Neural cell (in vitro differentiated cells): ENCODE measurements at regions not wholly inside any gene's neighbourhood (a gene's known extent, or its start where the extent isn't known, plus 50 kb on each side); places are given as distances from the start of the nearest gene placed in this dataset.

Source experiments
- H2AFZ ChIP-seq: fragments of 200-600, 300-800 bp; sonication (generic), shearing (Covaris generic); 2 replicates; pipeline ENCODE4 v1.6.0; 2014; ENCODE audit warnings: low read depth, mild to moderate bottlenecking, antibody characterized with exemption, low read length, moderate library complexity
- H3F3A ChIP-seq: fragments of 200-600 bp; shearing (Covaris generic); 2 replicates; pipeline ENCODE4 v1.6.1; 2016; ENCODE audit warnings: mild to moderate bottlenecking, moderate library complexity, mixed read lengths, antibody characterized with exemption, low read length; ENCODE audit not compliant: insufficient read depth, poor library complexity, severe bottlenecking
- H3K27ac ChIP-seq: fragments of 200-600, 300-800 bp; sonication (generic), shearing (Covaris generic); 2 replicates; pipeline ENCODE4 v1.5.1; 2014; ENCODE audit warnings: mild to moderate bottlenecking, low read length, moderate library complexity
- H3K27me3 ChIP-seq: fragments of 300-800, 200-600 bp; sonication (generic), shearing (Covaris generic); 2 replicates; pipeline ENCODE4 v1.6.0; 2014; ENCODE audit warnings: mild to moderate bottlenecking, low read depth, low read length, moderate library complexity; ENCODE audit not compliant: insufficient read depth
- H3K36me3 ChIP-seq: fragments of 300-800, 200-600 bp; sonication (generic), shearing (Covaris generic); 2 replicates; pipeline ENCODE4 v1.5.1; 2014; ENCODE audit warnings: mild to moderate bottlenecking, antibody characterized with exemption, low read length, moderate library complexity; ENCODE audit not compliant: insufficient read depth
- H3K4me2 ChIP-seq: fragments of 300-800, 200-600 bp; sonication (generic), shearing (Covaris generic); 2 replicates; pipeline ENCODE4 v1.6.0; 2014; ENCODE audit warnings: mild to moderate bottlenecking, low read length
- H3K4me3 ChIP-seq: fragments of 300-800, 200-600 bp; sonication (generic), shearing (Covaris generic); 2 replicates; pipeline ENCODE4 v1.5.1; 2014; ENCODE audit warnings: mild to moderate bottlenecking, low read length, moderate library complexity
- H3K79me2 ChIP-seq: fragments of 200-600 bp; shearing (Covaris generic); replicated peaks from 2 replicates; pipeline ENCODE4 v1.6.0; 2014; ENCODE audit warnings: mild to moderate bottlenecking, low read length, moderate library complexity; ENCODE audit not compliant: insufficient read depth
- H3K9ac ChIP-seq: fragments of 300-800, 200-600 bp; sonication (generic), shearing (Covaris generic); 2 replicates; pipeline ENCODE4 v1.6.1; 2016; ENCODE audit warnings: mild to moderate bottlenecking, low read length, mixed read lengths
- H3K9me2 ChIP-seq: fragments of 200-600 bp; shearing (Covaris generic); 2 replicates; pipeline ENCODE4 v1.6.1; 2016; ENCODE audit warnings: mild to moderate bottlenecking, low read length, mixed read lengths; ENCODE audit not compliant: insufficient read depth
- H3K9me3 ChIP-seq: fragments of 200-600, 300-800 bp; sonication (generic), shearing (Covaris generic); 2 replicates; pipeline ENCODE4 v1.6.1; 2016; ENCODE audit warnings: mild to moderate bottlenecking, mixed run types, low read length, moderate library complexity, mixed read lengths
- H4K20me1 ChIP-seq: fragments of 200-600 bp; shearing (Covaris generic); 2 replicates; pipeline ENCODE4 v1.6.1; 2016; ENCODE audit warnings: mild to moderate bottlenecking, mixed run types; ENCODE audit not compliant: insufficient read depth
- CTCF ChIP-seq: fragments of 450-650 bp; IDR thresholded peaks from 2 replicates; pipeline ENCODE4 v1.5.1; 2014; ENCODE audit warnings: antibody characterized with exemption, mild to moderate bottlenecking, moderate library complexity; ENCODE audit not compliant: poor library complexity, severe bottlenecking
- EP300 ChIP-seq: fragments of 450-650 bp; conservative IDR thresholded peaks from 2 replicates; pipeline ENCODE4 v1.6.1; 2014; ENCODE audit warnings: antibody characterized with exemption, mild to moderate bottlenecking, moderate library complexity; ENCODE audit not compliant: poor library complexity, severe bottlenecking
- EZH2 ChIP-seq: fragments of 200-600, 300-800 bp; shearing (Covaris generic), sonication (generic); IDR thresholded peaks from 2 replicates; pipeline ENCODE4 v1.6.1; 2014; ENCODE audit warnings: antibody characterized with exemption, low read length, borderline replicate concordance, mild to moderate bottlenecking; ENCODE audit not compliant: insufficient read depth, poor library complexity, severe bottlenecking
- MXI1 ChIP-seq: fragments of 450-650 bp; conservative IDR thresholded peaks from 2 replicates; pipeline ENCODE4 v1.6.1; 2014; ENCODE audit warnings: antibody characterized with exemption, mild to moderate bottlenecking; ENCODE audit not compliant: poor library complexity, severe bottlenecking
- POLR2AphosphoS5 ChIP-seq: IDR thresholded peaks from 2 replicates; pipeline ENCODE4 v1.6.1; 2012
- RAD21 ChIP-seq: fragments of 450-650 bp; conservative IDR thresholded peaks from 2 replicates; pipeline ENCODE4 v1.6.1; 2014; ENCODE audit warnings: antibody characterized with exemption, mild to moderate bottlenecking, moderate library complexity
- REST ChIP-seq: IDR thresholded peaks from 2 replicates; pipeline ENCODE4 v1.6.1; 2012; ENCODE audit warnings: borderline replicate concordance
- SMC3 ChIP-seq: fragments of 450-650 bp; conservative IDR thresholded peaks from 2 replicates; pipeline ENCODE4 v1.6.1; 2014; ENCODE audit warnings: antibody characterized with exemption, mild to moderate bottlenecking, moderate library complexity; ENCODE audit not compliant: poor library complexity
- TAF1 ChIP-seq: IDR thresholded peaks from 2 replicates; pipeline ENCODE4 v1.6.1; 2012; ENCODE audit warnings: low read depth

- Histone ChIP-seq H3K79me2 (no peaks in the 10 kb centered on the region), H3K27ac (no peak overlapping the region), H4K20me1 (no peaks in the 10 kb centered on the region), H3K9me2 (no peaks in the 10 kb centered on the region), H3K9ac (no peak overlapping the region), H3K27me3 (no peaks in the 10 kb centered on the region), H3F3A (no peaks in the 10 kb centered on the region), H2AFZ (no peak overlapping the region), H3K4me3 (no peak overlapping the region), H3K4me2 (no peak overlapping the region), H3K36me3 (no peaks in the 10 kb centered on the region), H3K9me3 (no peaks in the 10 kb centered on the region)
- no peak for TF ChIP-seq MXI1
- no peak for TF ChIP-seq RAD21
- TF ChIP-seq EZH2 = no peak
- TF ChIP-seq REST = no peak
- TF ChIP-seq TAF1 = no peak
- TF ChIP-seq SMC3 = no peak
- TF ChIP-seq CTCF = no peak
- TF ChIP-seq POLR2AphosphoS5 = no peak
- TF ChIP-seq EP300 = no peak
These were observed 217.6 kb downstream of the USP6NL start for GRCh38 chr10:11393858-11394257.

GRCh38 chr10:11392776-11393175, 218.7 kb downstream of the USP6NL start:
- Histone ChIP-seq H3K4me3 (no peak overlapping the region), H3K27ac (no peak overlapping the region), H3K9me3 (no peaks in the 10 kb centered on the region), H4K20me1 (no peaks in the 10 kb centered on the region), H3K36me3 (no peaks in the 10 kb centered on the region), H3K27me3 (no peaks in the 10 kb centered on the region), H3F3A (peaks cover 4% of the 10 kb centered on the region), H3K9me2 (no peaks in the 10 kb centered on the region), H3K4me2 (no peak overlapping the region), H3K9ac (no peak overlapping the region), H3K79me2 (no peaks in the 10 kb centered on the region), H2AFZ (no peak overlapping the region)
- no peak for TF ChIP-seq TAF1
- no peak for TF ChIP-seq SMC3
- TF ChIP-seq EP300 = no peak
- TF ChIP-seq CTCF = no peak
- TF ChIP-seq REST = no peak
